Testis (tissue), 2 donors: ENCODE measurements at regions not wholly inside any gene's neighbourhood (a gene's known extent, or its start where the extent isn't known, plus 50 kb on each side); places are given as distances from the start of the nearest gene placed in this dataset.

Source experiments
- POLR2A ChIP-seq: fragments of 450-650 bp; IDR thresholded peaks from one replicate; pipeline ENCODE4 v1.6.1; 2017; ENCODE audit warnings: antibody characterized with exemption, mild to moderate bottlenecking, moderate library complexity
- TF ChIP-seq, protein P1 (sequence below), 3 experiments: fragments of 450-650 bp in 2 of 3; fragments of 200-600 bp in 1 of 3; sonication (generic) in 1 of 3; IDR thresholded peaks; one replicate each; pipeline ENCODE4 v1.5.1; 2016 to 2019; ENCODE audit warnings: antibody characterized with exemption in 3 of 3, mild to moderate bottlenecking in 2 of 3, moderate library complexity in 1 of 3

GRCh38 chr15:27645672-27646071 lies 453.4 kb downstream of the OCA2 start:
- no peak for TF ChIP-seq POLR2A
- TF ChIP-seq, protein P1, sequence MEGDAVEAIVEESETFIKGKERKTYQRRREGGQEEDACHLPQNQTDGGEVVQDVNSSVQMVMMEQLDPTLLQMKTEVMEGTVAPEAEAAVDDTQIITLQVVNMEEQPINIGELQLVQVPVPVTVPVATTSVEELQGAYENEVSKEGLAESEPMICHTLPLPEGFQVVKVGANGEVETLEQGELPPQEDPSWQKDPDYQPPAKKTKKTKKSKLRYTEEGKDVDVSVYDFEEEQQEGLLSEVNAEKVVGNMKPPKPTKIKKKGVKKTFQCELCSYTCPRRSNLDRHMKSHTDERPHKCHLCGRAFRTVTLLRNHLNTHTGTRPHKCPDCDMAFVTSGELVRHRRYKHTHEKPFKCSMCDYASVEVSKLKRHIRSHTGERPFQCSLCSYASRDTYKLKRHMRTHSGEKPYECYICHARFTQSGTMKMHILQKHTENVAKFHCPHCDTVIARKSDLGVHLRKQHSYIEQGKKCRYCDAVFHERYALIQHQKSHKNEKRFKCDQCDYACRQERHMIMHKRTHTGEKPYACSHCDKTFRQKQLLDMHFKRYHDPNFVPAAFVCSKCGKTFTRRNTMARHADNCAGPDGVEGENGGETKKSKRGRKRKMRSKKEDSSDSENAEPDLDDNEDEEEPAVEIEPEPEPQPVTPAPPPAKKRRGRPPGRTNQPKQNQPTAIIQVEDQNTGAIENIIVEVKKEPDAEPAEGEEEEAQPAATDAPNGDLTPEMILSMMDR (IDR thresholded peaks at IDR 0.05) = no peak
